Ishikawa (cell line): ENCODE measurements at regions not wholly inside any gene's neighbourhood (a gene's known extent, or its start where the extent isn't known, plus 50 kb on each side); places are given as distances from the start of the nearest gene placed in this dataset.

Experiments used
- EGR1 ChIP-seq: IDR thresholded peaks from 2 replicates; pipeline ENCODE4 v1.6.1; 2012
- EP300 ChIP-seq: IDR thresholded peaks from 2 replicates; pipeline ENCODE4 v1.6.1; 2012; ENCODE audit warnings: borderline replicate concordance
- REST ChIP-seq: IDR thresholded peaks from 2 replicates; pipeline ENCODE4 v1.6.1; 2012; ENCODE audit warnings: low read depth, mild to moderate bottlenecking
- TEAD4 ChIP-seq: IDR thresholded peaks from 2 replicates; pipeline ENCODE4 v1.6.1; 2012
- USF1 ChIP-seq: IDR thresholded peaks from 2 replicates; pipeline ENCODE4 v1.6.1; 2012

- TF ChIP-seq TEAD4 (no peak), REST (no peak), EGR1 (no peak), EP300 (no peak), USF1 (no peak)
Observed at GRCh38 chr20:20796766-20797440, 84.5 kb upstream of the RALGAPA2 start.
